ENCODE measurements at regions not wholly inside any gene's neighbourhood (a gene's known extent, or its start where the extent isn't known, plus 50 kb on each side); places are given as distances from the start of the nearest gene placed in this dataset.

- TF ChIP-seq, protein P1, sequence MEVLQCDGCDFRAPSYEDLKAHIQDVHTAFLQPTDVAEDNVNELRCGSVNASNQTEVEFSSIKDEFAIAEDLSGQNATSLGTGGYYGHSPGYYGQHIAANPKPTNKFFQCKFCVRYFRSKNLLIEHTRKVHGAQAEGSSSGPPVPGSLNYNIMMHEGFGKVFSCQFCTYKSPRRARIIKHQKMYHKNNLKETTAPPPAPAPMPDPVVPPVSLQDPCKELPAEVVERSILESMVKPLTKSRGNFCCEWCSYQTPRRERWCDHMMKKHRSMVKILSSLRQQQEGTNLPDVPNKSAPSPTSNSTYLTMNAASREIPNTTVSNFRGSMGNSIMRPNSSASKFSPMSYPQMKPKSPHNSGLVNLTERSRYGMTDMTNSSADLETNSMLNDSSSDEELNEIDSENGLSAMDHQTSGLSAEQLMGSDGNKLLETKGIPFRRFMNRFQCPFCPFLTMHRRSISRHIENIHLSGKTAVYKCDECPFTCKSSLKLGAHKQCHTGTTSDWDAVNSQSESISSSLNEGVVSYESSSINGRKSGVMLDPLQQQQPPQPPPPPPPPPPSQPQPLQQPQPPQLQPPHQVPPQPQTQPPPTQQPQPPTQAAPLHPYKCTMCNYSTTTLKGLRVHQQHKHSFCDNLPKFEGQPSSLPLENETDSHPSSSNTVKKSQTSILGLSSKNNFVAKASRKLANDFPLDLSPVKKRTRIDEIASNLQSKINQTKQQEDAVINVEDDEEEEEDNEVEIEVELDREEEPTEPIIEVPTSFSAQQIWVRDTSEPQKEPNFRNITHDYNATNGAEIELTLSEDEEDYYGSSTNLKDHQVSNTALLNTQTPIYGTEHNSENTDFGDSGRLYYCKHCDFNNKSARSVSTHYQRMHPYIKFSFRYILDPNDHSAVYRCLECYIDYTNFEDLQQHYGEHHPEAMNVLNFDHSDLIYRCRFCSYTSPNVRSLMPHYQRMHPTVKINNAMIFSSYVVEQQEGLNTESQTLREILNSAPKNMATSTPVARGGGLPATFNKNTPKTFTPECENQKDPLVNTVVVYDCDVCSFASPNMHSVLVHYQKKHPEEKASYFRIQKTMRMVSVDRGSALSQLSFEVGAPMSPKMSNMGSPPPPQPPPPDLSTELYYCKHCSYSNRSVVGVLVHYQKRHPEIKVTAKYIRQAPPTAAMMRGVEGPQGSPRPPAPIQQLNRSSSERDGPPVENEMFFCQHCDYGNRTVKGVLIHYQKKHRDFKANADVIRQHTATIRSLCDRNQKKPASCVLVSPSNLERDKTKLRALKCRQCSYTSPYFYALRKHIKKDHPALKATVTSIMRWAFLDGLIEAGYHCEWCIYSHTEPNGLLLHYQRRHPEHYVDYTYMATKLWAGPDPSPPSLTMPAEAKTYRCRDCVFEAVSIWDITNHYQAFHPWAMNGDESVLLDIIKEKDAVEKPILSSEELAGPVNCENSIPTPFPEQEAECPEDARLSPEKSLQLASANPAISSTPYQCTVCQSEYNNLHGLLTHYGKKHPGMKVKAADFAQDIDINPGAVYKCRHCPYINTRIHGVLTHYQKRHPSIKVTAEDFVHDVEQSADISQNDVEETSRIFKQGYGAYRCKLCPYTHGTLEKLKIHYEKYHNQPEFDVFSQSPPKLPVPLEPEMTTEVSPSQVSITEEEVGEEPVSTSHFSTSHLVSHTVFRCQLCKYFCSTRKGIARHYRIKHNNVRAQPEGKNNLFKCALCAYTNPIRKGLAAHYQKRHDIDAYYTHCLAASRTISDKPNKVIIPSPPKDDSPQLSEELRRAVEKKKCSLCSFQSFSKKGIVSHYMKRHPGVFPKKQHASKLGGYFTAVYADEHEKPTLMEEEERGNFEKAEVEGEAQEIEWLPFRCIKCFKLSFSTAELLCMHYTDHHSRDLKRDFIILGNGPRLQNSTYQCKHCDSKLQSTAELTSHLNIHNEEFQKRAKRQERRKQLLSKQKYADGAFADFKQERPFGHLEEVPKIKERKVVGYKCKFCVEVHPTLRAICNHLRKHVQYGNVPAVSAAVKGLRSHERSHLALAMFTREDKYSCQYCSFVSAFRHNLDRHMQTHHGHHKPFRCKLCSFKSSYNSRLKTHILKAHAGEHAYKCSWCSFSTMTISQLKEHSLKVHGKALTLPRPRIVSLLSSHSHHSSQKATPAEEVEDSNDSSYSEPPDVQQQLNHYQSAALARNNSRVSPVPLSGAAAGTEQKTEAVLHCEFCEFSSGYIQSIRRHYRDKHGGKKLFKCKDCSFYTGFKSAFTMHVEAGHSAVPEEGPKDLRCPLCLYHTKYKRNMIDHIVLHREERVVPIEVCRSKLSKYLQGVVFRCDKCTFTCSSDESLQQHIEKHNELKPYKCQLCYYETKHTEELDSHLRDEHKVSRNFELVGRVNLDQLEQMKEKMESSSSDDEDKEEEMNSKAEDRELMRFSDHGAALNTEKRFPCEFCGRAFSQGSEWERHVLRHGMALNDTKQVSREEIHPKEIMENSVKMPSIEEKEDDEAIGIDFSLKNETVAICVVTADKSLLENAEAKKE (CRISPR knock-in tag; IDR thresholded peaks at IDR 0.05), result no peak
- TF ChIP-seq ZNF114 (CRISPR knock-in tag; IDR thresholded peaks at IDR 0.05), result no peak
Observed at GRCh38 chr2:222064286-222064685, 234.5 kb downstream of the PAX3 start (continued).

GRCh38 chr2:222058819-222059445 lies 239.9 kb downstream of the PAX3 start:
- no peaks in the 10 kb centered on the region for H3K9me2 ChIP-seq (ENCODE audit: insufficient read depth)
- no peak for TF ChIP-seq EZH2 (IDR thresholded peaks at IDR 0.05; ENCODE audit: low read depth, unreplicated experiment)
- TF ChIP-seq ZNF331 (CRISPR knock-in tag; IDR thresholded peaks at IDR 0.05; ENCODE audit: low read depth), result no peak
- no peak for TF ChIP-seq EZH2phosphoT487 (IDR thresholded peaks at IDR 0.05; ENCODE audit: unreplicated experiment)
- no peak for TF ChIP-seq ZNF114 (CRISPR knock-in tag; IDR thresholded peaks at IDR 0.05)
- no peak for TF ChIP-seq CREB1 (CRISPR knock-in tag; IDR thresholded peaks at IDR 0.05; ENCODE audit: low read depth)
- TF ChIP-seq, protein P2, sequence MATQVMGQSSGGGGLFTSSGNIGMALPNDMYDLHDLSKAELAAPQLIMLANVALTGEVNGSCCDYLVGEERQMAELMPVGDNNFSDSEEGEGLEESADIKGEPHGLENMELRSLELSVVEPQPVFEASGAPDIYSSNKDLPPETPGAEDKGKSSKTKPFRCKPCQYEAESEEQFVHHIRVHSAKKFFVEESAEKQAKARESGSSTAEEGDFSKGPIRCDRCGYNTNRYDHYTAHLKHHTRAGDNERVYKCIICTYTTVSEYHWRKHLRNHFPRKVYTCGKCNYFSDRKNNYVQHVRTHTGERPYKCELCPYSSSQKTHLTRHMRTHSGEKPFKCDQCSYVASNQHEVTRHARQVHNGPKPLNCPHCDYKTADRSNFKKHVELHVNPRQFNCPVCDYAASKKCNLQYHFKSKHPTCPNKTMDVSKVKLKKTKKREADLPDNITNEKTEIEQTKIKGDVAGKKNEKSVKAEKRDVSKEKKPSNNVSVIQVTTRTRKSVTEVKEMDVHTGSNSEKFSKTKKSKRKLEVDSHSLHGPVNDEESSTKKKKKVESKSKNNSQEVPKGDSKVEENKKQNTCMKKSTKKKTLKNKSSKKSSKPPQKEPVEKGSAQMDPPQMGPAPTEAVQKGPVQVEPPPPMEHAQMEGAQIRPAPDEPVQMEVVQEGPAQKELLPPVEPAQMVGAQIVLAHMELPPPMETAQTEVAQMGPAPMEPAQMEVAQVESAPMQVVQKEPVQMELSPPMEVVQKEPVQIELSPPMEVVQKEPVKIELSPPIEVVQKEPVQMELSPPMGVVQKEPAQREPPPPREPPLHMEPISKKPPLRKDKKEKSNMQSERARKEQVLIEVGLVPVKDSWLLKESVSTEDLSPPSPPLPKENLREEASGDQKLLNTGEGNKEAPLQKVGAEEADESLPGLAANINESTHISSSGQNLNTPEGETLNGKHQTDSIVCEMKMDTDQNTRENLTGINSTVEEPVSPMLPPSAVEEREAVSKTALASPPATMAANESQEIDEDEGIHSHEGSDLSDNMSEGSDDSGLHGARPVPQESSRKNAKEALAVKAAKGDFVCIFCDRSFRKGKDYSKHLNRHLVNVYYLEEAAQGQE (IDR thresholded peaks at IDR 0.05; ENCODE audit: unreplicated experiment), result no peak
- TF ChIP-seq JUNB (IDR thresholded peaks at IDR 0.05; ENCODE audit: unreplicated experiment), result no peak
- H3F3A ChIP-seq (replicated peaks; ENCODE audit: low read depth), result no peaks in the 10 kb centered on the region
- ATAC-seq (no peak), DNase-seq (ENCODE audit: low spot score) (no peak)
- no peaks in the 10 kb centered on the region for H3K36me3 Mint-ChIP-seq (ENCODE audit: low read depth)
- peaks cover 59% of the 10 kb centered on the region for H3K27me3 ChIP-seq (ENCODE audit: insufficient read depth)
- H3K4me3 Mint-ChIP-seq, result no peak overlapping the region
- no peak overlapping the region for H3K27ac Mint-ChIP-seq
- peaks cover 33% of the 10 kb centered on the region for H3K27me3 Mint-ChIP-seq (ENCODE audit: insufficient read depth, low read depth, poor library complexity)
- peaks cover 5% of the 10 kb centered on the region; the same call in 1 of the 2 replicates for H4K20me1 ChIP-seq (replicated peaks; ENCODE audit: insufficient read depth)
- H3K79me2 ChIP-seq (replicated peaks; ENCODE audit: insufficient read depth), result no peaks in the 10 kb centered on the region
- no peaks in the 10 kb centered on the region for H3K9me3 Mint-ChIP-seq
- no peak overlapping the region for H2AFZ ChIP-seq
- no peaks in the 10 kb centered on the region for H3K36me3 ChIP-seq (ENCODE audit: insufficient read depth)
- 0 out of 2 replicates have a peak, but pooled peaks cover 6% of the 10 kb centered on the region for H3K4me1 ChIP-seq (ENCODE audit: insufficient read depth)
- H3K4me2 ChIP-seq, result no peak overlapping the region
- no peak overlapping the region for H3K4me3 ChIP-seq
- no peak overlapping the region for H3K27ac ChIP-seq (ENCODE audit: low read depth)
- peaks cover 7% of the 10 kb centered on the region; the same call in 2 of the 3 replicates for H3K4me1 Mint-ChIP-seq
